ENCODE measurements at regions not wholly inside any gene's neighbourhood (a gene's known extent, or its start where the extent isn't known, plus 50 kb on each side); places are given as distances from the start of the nearest gene placed in this dataset.

DNA sequence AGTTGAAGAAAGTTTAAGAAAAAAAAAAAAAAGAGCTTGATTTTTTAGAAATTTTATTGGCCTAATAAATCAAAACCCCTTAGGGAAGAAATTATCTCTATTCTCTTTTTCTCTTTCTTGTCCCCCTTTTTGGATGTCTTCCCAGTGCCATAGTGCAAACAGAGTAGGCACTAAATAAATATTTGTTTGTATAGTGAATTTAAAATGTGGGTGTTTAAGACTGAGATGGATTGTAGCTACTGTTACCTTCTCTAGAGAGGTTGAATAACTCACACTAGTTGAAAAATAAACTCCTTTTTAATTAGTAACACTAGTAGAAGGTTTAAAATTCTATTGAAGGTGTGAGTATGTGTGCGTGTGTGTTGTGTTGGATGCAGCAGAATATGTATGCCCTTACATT lies 783.8 kb downstream of the NXPH1 start:
- TF ChIP-seq EP300 (IDR thresholded peaks at IDR 0.05) (no peak), POLR2AphosphoS5 (IDR thresholded peaks at IDR 0.05) (no peak)
